Upper lobe of left lung (tissue), 6 donors: ENCODE measurements at regions not wholly inside any gene's neighbourhood (a gene's known extent, or its start where the extent isn't known, plus 50 kb on each side); places are given as distances from the start of the nearest gene placed in this dataset.

Experiments
- ATAC-seq, 2 donors: fragments of 200-7000 bp; cut with Tn5 transposase; one replicate each; pipeline ENCODE4 v1.9.1; 2022; ENCODE audit warnings: mild to moderate bottlenecking in 2 of 2, moderate library complexity in 2 of 2; ENCODE audit not compliant: low FRiP score in 2 of 2
- DNase-seq, 2 donors: peaks; one replicate each; pipeline ENCODE4 v3.0.0-alpha.2; 2019 to 2020
- H3K27ac ChIP-seq, 4 donors: fragments of 200-600 bp; sonication (generic); one replicate each; pipeline ENCODE4 v1.5.1; 2016 to 2019
- H3K27me3 ChIP-seq, 4 donors: fragments of 200-600 bp; sonication (generic); one replicate each; pipeline ENCODE4 v1.5.1; 2017 to 2019
- H3K36me3 ChIP-seq, 4 donors: fragments of 200-600 bp; sonication (generic); one replicate each; pipeline ENCODE4 v1.5.1; 2016 to 2019
- H3K4me1 ChIP-seq, 4 donors: fragments of 200-600 bp; sonication (generic); one replicate each; pipeline ENCODE4 v1.5.1; 2018 to 2019
- H3K4me3 ChIP-seq, 4 donors: fragments of 200-600 bp; sonication (generic); one replicate each; pipeline ENCODE4 v1.5.1; 2017 to 2019; ENCODE audit warnings: mild to moderate bottlenecking in 2 of 4, moderate library complexity in 1 of 4
- H3K9me3 ChIP-seq, 4 donors: fragments of 200-600 bp; sonication (generic); one replicate each; pipeline ENCODE4 v1.5.1; 2018 to 2019
- CTCF ChIP-seq, 6 experiments: fragments of 450-650 bp in 4 of 6; fragments of 200-600 bp in 2 of 6; sonication (generic) in 2 of 6; IDR thresholded peaks; one replicate each; pipeline ENCODE4 v1.5.1; 2016 to 2019; ENCODE audit warnings: antibody characterized with exemption in 6 of 6
- EP300 ChIP-seq, 4 donors: sonication (generic); formaldehyde crosslinking; IDR thresholded peaks; one replicate each; pipeline ENCODE4 v1.5.1; 2017; ENCODE audit warnings: antibody characterized with exemption in 4 of 4, control low read depth in 2 of 4
- POLR2A ChIP-seq, 4 donors: fragments of 450-650 bp; IDR thresholded peaks; one replicate each; pipeline ENCODE4 v1.5.1; 2016 to 2017; ENCODE audit warnings: antibody characterized with exemption in 4 of 4, mild to moderate bottlenecking in 2 of 4
- POLR2AphosphoS5 ChIP-seq, 2 donors: sonication (generic); formaldehyde crosslinking; IDR thresholded peaks; one replicate each; pipeline ENCODE4 v1.5.1; 2017; ENCODE audit warnings: antibody characterized with exemption in 2 of 2
- WGBS, 2 donors: methylation state at CpG; one replicate each; pipeline ENCODE4 v1.1.5; 2017 to 2018; 5-methylcytosine and 5-hydroxymethylcytosine counted together
- donor health status: DM: no; HTN: no; CAD: no; lungs with moderate emphysema.
- donor health status: DM: no; HTN: yes; CAD: no; lungs with severe emphysema.

GRCh38 chr5:27524515-27524914 is 486.1 kb upstream of the CDH9 start:
- H3K27me3 ChIP-seq, result no peaks in the 10 kb centered on the region
- H3K27ac ChIP-seq, result no peak overlapping the region
- H3K4me3 ChIP-seq, result no peak overlapping the region
- H3K4me1 ChIP-seq, result no peaks in the 10 kb centered on the region
- no peaks in the 10 kb centered on the region for H3K9me3 ChIP-seq
- no peak for ATAC-seq
- TF ChIP-seq CTCF (IDR thresholded peaks at IDR 0.05) (no peak), POLR2A (IDR thresholded peaks at IDR 0.05) (no peak), EP300 (IDR thresholded peaks at IDR 0.05) (no peak), POLR2AphosphoS5 (IDR thresholded peaks at IDR 0.05) (no peak)
- no peak for DNase-seq
- no peaks in the 10 kb centered on the region for H3K36me3 ChIP-seq

- DNase-seq, result peak in 1 of 2 donors; percentile 69
These were observed 485.2 kb upstream of the CDH9 start for GRCh38 chr5:27523629-27524028.

GRCh38 chr5:27516437-27516836 is 478.1 kb upstream of the CDH9 start:
- Histone ChIP-seq H3K4me1 (no peaks in the 10 kb centered on the region), H3K27me3 (no peaks in the 10 kb centered on the region), H3K9me3 (no peaks in the 10 kb centered on the region), H3K4me3 (no peak overlapping the region), H3K36me3 (no peaks in the 10 kb centered on the region), H3K27ac (no peak overlapping the region)
- WGBS, 2 donors, result 74 to 77% methylated on average over 2 of the region's 2 CpGs
- TF ChIP-seq POLR2AphosphoS5 (IDR thresholded peaks at IDR 0.05) (no peak), POLR2A (IDR thresholded peaks at IDR 0.05) (no peak), CTCF (IDR thresholded peaks at IDR 0.05) (no peak), EP300 (IDR thresholded peaks at IDR 0.05) (no peak)
- DNase-seq (no peak), ATAC-seq (no peak)

More at GRCh38 chr5:27523629-27524028, 485.2 kb upstream of the CDH9 start:
- H3K9me3 ChIP-seq, result no peaks in the 10 kb centered on the region
- no peak for TF ChIP-seq POLR2A (IDR thresholded peaks at IDR 0.05)
- no peak for TF ChIP-seq POLR2AphosphoS5 (IDR thresholded peaks at IDR 0.05)
- no peak for TF ChIP-seq EP300 (IDR thresholded peaks at IDR 0.05)
- TF ChIP-seq CTCF (IDR thresholded peaks at IDR 0.05), result no peak
- 85 to 94% methylated on average over 4 to 21 of the region's 21 CpGs for WGBS, 2 donors
- H3K27ac ChIP-seq, result no peak overlapping the region
- H3K4me3 ChIP-seq, result no peak overlapping the region
- H3K4me1 ChIP-seq, result no peaks in the 10 kb centered on the region
- peak in 1 of 2 donors; percentile 32 for ATAC-seq
- H3K36me3 ChIP-seq, result no peaks in the 10 kb centered on the region
- no peaks in the 10 kb centered on the region for H3K27me3 ChIP-seq

GRCh38 chr5:27511061-27511460 is 472.7 kb upstream of the CDH9 start:
- Histone ChIP-seq H3K9me3 (no peaks in the 10 kb centered on the region), H3K27ac (no peak overlapping the region), H3K4me3 (no peak overlapping the region), H3K4me1 (no peaks in the 10 kb centered on the region), H3K27me3 (no peaks in the 10 kb centered on the region), H3K36me3 (no peaks in the 10 kb centered on the region)
- 33 to 39% methylated on average over 3 of the region's 3 CpGs for WGBS, 2 donors
- no peak for TF ChIP-seq EP300 (IDR thresholded peaks at IDR 0.05)
- TF ChIP-seq POLR2AphosphoS5 (IDR thresholded peaks at IDR 0.05), result no peak
- no peak for TF ChIP-seq POLR2A (IDR thresholded peaks at IDR 0.05)
- no peak for TF ChIP-seq CTCF (IDR thresholded peaks at IDR 0.05)
- DNase-seq (no peak), ATAC-seq (no peak)

GRCh38 chr5:27503813-27504212 is 465.4 kb upstream of the CDH9 start:
- Histone ChIP-seq H3K9me3 (no peaks in the 10 kb centered on the region), H3K4me3 (no peak overlapping the region), H3K27me3 (no peaks in the 10 kb centered on the region), H3K36me3 (no peaks in the 10 kb centered on the region), H3K4me1 (no peaks in the 10 kb centered on the region), H3K27ac (no peak overlapping the region)
- DNase-seq (no peak), ATAC-seq (no peak)
- no peak for TF ChIP-seq EP300 (IDR thresholded peaks at IDR 0.05)
- no peak for TF ChIP-seq POLR2AphosphoS5 (IDR thresholded peaks at IDR 0.05)
- no peak for TF ChIP-seq POLR2A (IDR thresholded peaks at IDR 0.05)
- no peak for TF ChIP-seq CTCF (IDR thresholded peaks at IDR 0.05)
- WGBS, 2 donors, result 51 to 55% methylated on average over 3 of the region's 3 CpGs
